HG02623 (cell line): ENCODE measurements at regions not wholly inside any gene's neighbourhood (a gene's known extent, or its start where the extent isn't known, plus 50 kb on each side); places are given as distances from the start of the nearest gene placed in this dataset.
"Not testable (repeated sequence)": the region's sequence is repeated elsewhere in the genome, so short reads cannot be mapped to it uniquely, and the experiment has no call there.

Source experiments
- ATAC-seq: cut with Tn5 transposase; IDR thresholded peaks from one replicate; pipeline ENCODE4 v1.9.1; 2021; ENCODE audit warnings: moderate library complexity; ENCODE audit not compliant: unreplicated experiment

GRCh38 chr5:104611135-104611767, 1048.7 kb upstream of the NUDT12 start:
- ATAC-seq = no peak

DNA sequence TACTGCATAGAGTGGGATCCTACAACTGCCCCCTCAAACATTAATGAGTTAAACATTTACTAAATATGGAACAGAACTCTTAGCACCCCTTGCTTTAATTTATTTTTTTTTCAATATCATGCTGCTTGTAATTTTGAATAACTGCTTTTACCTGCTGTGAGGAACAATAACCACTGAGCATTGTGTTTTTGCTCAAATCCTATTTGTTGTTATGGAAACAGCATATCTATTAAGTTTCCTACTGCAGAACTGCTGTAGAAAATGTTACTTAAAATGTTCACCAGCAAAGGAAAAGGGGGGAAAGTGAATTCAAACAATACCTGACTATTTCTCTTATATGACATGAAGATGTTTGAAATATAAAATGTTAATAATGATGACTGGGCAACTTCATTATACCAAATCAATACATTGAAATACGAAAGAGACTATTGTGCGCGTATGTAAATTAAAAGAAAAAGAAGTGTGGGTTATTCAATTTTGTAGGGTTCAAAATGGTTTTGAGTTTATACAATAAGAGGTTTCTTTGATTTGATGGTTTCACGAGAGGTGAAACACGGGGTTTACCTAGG, 1043.8 kb upstream of the NUDT12 start:
- no peak for ATAC-seq

GRCh38 chr5:104599726-104600125, 1037.1 kb upstream of the NUDT12 start:
- ATAC-seq = no peak

GRCh38 chr5:104598285-104598684, 1035.7 kb upstream of the NUDT12 start:
- no peak for ATAC-seq

GRCh38 chr5:104594850-104595249, 1032.3 kb upstream of the NUDT12 start:
- no peak for ATAC-seq

DNA sequence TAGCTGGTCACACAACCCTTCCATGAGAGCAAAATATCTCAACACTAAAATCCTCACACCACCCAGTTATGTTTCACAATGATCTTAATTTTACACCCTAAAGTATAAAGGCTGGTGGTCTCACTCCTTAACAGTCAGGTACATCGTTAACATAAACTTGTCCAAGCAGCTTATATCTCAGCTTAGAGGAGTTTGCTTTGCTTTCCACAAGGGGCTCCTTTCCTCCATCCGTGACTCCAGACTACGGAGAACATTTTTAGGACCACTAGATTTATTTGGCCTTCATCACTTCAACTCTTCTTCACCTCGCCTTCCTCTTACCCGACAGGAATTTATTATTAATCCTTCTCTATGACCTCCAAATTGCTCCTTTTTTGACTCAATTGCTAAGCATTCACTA, 1014.1 kb upstream of the NUDT12 start:
- no peak for ATAC-seq

DNA sequence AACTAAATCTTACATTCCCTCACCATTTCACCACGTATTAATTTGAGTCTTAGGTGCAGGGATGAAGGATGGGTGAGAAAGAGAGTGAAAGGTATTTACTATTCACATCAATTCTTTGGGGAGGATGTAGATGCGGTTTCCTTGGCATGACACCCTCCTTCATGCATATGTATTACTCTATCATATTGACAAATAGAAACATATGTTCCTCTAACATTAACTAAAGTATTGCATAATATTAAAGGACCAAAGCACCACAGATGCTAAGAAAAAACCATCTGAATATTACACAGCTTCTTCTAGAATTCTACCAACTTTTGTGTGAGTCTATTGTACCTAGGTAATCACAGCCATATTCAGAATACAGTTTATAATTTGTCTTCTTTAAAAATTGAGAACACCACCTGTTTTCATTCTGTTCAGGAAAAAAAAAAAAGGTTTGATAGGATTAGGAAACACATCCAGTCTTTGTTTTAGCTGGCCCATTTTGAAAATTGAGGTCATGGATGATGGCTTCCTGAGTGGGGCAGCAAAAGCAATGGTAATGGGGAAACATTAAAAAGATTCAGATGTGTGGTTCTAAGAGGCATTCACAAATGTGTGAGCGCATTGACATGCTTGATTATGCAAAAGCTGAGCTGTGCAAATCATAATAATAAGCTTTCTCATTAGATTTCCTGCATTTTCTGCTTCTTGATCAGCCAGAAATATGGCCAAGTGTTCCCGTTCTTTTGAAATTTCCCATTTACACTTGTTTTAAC, 1011.5 kb upstream of the NUDT12 start:
- ATAC-seq = no peak

DNA sequence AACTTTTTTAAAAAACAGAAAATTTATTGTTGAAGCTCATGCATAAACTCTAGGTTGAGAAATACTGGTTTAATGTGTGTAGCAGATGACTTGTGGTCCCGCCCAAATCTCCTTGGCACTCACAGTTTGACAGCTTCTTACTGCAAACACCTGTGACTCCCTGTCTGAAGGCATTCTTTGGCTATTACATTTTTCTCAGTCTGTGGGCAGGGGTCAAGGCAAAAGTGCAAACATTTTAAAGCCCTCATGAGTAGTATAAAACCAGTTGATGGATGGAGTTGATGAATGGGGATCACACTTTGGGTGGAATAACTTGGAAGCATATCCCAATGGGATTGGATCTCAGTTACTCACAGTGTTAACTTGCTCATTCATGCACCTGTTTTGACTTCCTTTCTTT, 1007.0 kb upstream of the NUDT12 start:
- ATAC-seq = no peak

DNA sequence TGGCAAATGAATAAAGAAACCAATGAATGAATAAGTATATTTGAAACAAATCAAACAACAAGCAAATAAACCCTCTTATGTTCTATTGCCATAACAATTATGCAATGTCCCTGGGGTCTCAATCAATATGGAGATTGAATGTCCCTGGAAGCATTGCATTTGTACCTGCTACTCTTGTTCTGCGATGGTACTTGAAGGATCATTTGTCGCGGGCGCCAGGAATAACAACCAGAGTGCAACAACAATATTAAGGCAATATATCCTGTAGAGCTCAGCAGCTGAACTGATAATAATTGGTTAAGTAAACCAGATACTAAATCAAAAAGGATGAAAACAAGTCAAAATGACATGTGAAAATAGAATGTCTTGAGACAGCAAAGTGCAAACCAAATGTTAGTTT, 1001.9 kb upstream of the NUDT12 start:
- ATAC-seq = no peak

GRCh38 chr5:104556957-104557356, 994.4 kb upstream of the NUDT12 start:
- no peak for ATAC-seq

DNA sequence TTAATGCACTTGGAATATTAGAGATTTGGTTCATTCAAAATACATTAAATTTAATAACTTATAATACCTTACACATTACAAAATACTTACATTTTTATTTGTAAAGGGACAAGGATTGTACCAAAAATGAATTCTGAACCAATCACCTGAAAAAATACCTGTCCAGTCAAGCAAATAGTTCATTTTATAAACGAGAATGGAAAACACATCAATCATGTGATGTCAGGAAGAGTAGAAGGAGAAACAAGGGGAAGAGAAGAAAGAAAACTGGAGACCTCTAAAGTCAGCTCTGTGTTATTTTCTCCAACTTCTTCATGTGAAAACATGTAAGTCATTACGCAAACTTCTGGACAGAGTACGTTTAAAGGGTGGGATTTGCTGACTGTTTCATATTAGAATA, 989.0 kb upstream of the NUDT12 start:
- ATAC-seq = no peak

GRCh38 chr5:104546871-104547270, 984.3 kb upstream of the NUDT12 start:
- not testable (repeated sequence) for ATAC-seq

GRCh38 chr5:104541141-104541785, 978.7 kb upstream of the NUDT12 start:
- ATAC-seq = no peak

DNA sequence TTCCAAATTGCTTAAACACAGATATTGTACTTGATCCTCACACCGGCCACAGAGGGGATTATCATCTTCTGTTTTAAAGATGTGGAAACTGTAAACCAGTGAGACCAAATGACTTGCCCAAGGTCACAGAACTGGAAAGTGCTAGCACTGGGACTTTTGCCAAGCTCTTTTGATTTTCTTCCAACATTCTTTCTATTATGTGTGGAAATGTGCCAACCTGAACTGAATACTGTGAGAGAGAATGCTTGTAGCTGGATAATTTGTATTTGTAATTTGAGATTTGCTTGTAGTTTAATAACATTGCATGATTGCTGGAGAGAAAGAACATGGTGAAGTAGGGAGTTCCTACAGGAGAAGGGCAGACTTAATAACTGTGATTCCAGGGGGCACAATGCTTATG, 977.9 kb upstream of the NUDT12 start:
- no peak for ATAC-seq

GRCh38 chr5:104539618-104540350, 977.2 kb upstream of the NUDT12 start:
- ATAC-seq = no peak

GRCh38 chr5:104538734-104539133, 976.1 kb upstream of the NUDT12 start:
- no peak for ATAC-seq

DNA sequence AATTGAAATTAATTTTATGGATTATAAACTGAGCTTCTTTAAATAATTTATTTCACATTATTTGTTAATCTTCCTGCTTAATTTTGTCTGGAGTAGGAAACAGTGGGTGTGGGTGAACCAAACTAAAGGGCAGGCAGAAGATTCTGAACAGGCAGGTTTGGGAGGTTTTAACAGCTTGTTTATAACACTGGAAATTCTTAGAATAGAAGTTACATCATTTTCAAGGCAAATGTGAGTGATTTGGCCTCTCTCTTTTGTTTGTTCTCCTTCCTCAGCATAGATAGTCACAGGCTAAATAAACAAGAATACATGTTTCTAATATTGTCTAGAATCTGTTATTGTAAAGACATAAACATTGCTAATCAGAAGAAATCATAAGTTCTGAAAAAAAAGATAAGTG, 970.9 kb upstream of the NUDT12 start:
- no peak for ATAC-seq

DNA sequence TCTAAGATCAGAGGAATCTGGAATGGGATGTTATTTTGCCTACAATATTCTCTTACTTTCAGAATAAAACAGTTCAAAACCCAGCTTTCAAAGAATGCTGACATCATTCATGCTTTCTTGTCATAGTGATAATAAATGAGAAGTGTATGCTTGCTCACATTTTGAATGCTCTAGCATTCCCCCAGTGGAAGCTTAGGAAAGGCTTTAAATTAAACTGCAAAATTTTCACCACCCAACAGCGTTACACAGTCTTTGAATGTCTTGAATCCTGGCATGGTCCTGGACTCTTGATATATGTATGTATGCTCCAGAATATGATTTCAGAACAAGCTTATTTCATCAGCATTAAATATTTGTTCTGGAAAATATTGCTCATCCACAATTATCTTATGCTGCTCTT, 964.3 kb upstream of the NUDT12 start:
- no peak for ATAC-seq

DNA sequence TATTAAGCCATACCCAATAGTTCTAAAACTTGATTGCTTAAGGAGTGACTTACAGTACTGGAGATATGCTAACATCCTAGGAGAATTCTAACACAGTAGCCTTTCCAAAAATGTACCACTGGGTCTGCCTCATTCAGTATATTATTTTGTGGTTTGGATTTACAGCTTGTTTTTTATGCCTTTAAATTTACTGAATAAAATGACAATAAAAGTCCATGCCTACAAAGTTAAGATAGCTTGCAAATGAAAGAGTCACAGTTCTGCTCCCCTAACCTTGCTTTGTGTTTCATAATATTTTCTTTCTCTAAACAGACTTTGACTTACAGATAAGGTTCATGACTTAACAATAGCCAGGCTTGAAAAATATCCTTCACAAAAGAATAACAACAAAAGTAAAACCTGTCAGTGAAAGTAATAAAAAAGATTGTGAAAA, 951.1 kb upstream of the NUDT12 start:
- no peak for ATAC-seq

DNA sequence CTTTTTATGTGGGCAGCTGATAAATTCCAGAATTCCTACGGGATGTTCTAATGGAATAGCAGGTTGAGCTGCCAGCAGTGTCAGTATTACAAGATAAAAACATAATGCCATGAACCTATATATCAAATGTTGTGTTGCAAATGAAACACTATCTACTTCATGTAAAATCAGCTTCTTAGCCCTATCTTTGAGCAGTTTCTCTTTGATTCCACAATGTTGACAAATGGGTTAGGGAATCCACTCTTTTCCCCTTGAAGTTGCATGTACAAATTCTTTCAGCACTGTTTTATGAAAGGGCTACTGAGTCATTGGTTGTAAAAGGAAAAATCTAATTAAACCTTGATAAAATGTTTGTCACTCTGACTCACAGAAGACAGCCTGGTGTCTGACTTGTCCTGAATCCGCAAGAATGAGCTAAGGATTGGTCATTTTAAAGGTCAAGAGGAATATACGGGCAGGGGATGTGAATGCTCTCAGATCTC, 950.6 kb upstream of the NUDT12 start:
- no peak for ATAC-seq
